ENCODE measurements at regions not wholly inside any gene's neighbourhood (a gene's known extent, or its start where the extent isn't known, plus 50 kb on each side); places are given as distances from the start of the nearest gene placed in this dataset.

GRCh38 chr1:217138173-217138765, 415.0 kb upstream of the ESRRG start:
- no peak for DNase-seq (ENCODE audit: low read depth)
- H3K4me3 ChIP-seq (replicated peaks; ENCODE audit: low read depth, low read length): no peak overlapping the region
- no peak for TF ChIP-seq CTCF (IDR thresholded peaks at IDR 0.05; ENCODE audit: low read length, missing control alignments)

- no peak overlapping the region for H3K4me3 ChIP-seq (replicated peaks; ENCODE audit: low read depth, low read length)
- DNase-seq (ENCODE audit: low read depth): no peak
- TF ChIP-seq CTCF (IDR thresholded peaks at IDR 0.05; ENCODE audit: low read length, missing control alignments): no peak
Measured at GRCh38 chr1:217137210-217137881, 414.1 kb upstream of the ESRRG start.

DNA sequence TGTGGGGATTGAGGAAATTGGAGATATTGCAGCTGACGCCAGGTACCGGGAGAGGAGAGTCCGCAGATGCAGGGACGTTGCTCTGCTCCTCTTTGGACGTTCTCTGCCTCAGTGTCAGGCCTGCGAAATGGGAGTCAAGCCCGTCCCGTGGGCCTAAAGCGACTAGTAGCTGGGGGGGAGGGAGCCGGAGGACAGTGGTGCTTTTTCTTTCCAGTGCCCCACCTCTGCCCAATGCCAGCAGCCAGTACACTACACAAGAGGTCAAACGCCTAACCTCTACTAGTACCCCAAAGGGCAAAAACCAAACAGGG, 413.6 kb upstream of the ESRRG start:
- H3K4me3 ChIP-seq (replicated peaks; ENCODE audit: low read depth, low read length): no peak overlapping the region
- DNase-seq (ENCODE audit: low read depth): no peak
- TF ChIP-seq CTCF (IDR thresholded peaks at IDR 0.05; ENCODE audit: low read length, missing control alignments): no peak

GRCh38 chr1:217135987-217136894, 413.0 kb upstream of the ESRRG start:
- TF ChIP-seq CTCF (IDR thresholded peaks at IDR 0.05; ENCODE audit: low read length, missing control alignments): no peak
- no peak overlapping the region for H3K4me3 ChIP-seq (replicated peaks; ENCODE audit: low read depth, low read length)
- no peak for DNase-seq (ENCODE audit: low read depth)

- peak overlapping the region; percentile 50 for H3K4me3 ChIP-seq (replicated peaks; ENCODE audit: low read depth, low read length)
- no peak for DNase-seq (ENCODE audit: low read depth)
- TF ChIP-seq CTCF (IDR thresholded peaks at IDR 0.05; ENCODE audit: low read length, missing control alignments): no peak
Measured at GRCh38 chr1:217135569-217135915, 412.3 kb upstream of the ESRRG start.

DNA sequence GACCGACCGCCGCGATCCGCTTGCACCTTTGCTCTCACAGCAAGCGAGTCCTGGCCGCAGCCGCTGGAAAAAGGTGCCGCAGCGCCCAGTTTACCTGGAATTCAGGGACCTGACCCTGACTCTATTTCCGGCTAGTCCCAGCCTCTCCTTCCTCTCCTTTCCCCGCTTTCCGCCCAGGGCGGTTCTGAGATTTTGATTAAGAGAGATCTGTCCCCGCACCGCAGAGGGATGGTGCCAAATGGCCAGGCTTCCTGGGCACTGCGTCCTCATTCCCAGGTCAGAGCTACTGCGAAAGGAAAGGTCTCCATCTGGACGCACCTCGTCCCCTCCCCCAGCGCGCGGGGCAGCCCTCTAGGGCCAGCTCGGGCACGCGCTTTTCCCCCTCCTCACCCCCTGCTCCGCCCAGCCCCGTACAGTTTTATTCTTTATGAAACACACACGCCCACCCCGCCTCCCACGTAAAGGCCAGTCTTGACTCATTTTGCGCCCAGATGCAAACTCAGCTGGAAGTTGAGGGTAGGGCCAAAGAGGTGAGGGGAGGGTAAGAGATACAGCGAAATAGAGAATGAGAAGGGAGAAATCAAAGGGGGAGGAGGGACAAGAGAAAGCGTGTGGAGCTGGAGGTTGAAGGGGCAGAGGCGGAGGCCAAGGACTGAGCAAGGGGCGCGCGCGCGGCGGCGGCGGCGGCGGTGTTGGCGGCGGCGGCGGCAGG, 411.8 kb upstream of the ESRRG start:
- H3K4me3 ChIP-seq (replicated peaks; ENCODE audit: low read depth, low read length): peak overlapping the region; percentile 50
- DNase-seq (ENCODE audit: low read depth): no peak
- no peak for TF ChIP-seq CTCF (IDR thresholded peaks at IDR 0.05; ENCODE audit: low read length, missing control alignments)

Measured in fibroblast of pulmonary artery (primary cell).